ENCODE measurements at regions not wholly inside any gene's neighbourhood (a gene's known extent, or its start where the extent isn't known, plus 50 kb on each side); places are given as distances from the start of the nearest gene placed in this dataset.

DNA sequence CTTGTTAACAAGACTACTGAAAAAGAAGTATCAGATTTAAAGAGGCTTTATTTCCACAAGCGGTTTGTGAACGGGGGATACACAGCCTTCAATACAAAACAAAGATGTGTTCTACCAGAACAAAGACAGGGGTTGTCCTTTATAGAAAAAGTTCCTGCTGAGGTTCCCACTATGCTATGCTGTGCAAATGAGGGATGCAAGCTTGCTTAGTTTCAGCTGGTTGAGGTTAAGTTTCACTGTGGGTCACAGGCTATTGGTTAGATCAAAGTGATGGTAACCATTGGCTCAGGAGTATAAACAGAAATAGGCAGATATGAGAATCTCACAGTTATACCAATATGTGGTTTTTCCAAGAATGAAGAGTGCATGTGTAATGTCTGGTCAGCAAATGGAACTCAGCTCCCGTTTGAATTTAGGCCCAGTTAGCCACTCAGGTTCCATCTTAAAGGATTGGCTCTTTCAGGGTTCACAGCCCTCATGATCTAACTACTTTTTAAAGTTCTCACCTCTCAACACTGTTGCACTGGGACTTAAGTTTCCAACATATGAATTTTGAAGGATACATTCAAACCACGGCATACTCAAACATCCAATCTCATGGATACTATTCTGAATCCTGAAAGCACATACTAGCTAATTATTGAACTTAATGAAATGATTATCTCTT, 215.4 kb upstream of the DCN start:
- H3K36me3 ChIP-seq (ENCODE audit: insufficient read depth, insufficient read length, low read length) = no peaks in the 10 kb centered on the region
- H3K9ac ChIP-seq (ENCODE audit: insufficient read length, low read depth) = no peak overlapping the region
- H3K9me3 ChIP-seq (ENCODE audit: insufficient read depth, low read length) = peaks cover 21% of the 10 kb centered on the region; the same call in 1 of the 2 replicates
- H3K27me3 ChIP-seq (ENCODE audit: insufficient read depth, insufficient read length) = no peaks in the 10 kb centered on the region
- H3K4me3 ChIP-seq (ENCODE audit: insufficient read length, low read depth) = no peak overlapping the region
- no peak for DNase-seq (ENCODE audit: low read depth, low spot score)
- H3K4me1 ChIP-seq (ENCODE audit: insufficient read depth, insufficient read length) = no peaks in the 10 kb centered on the region
- TF ChIP-seq ZNF274 (IDR thresholded peaks at IDR 0.05; ENCODE audit: low read depth, low read length) (no peak), YY1 (IDR thresholded peaks at IDR 0.05; ENCODE audit: insufficient read depth, insufficient read length) (no peak), SUZ12 (IDR thresholded peaks at IDR 0.05; ENCODE audit: extremely low read depth, insufficient read depth, insufficient read length) (no peak)

DNA sequence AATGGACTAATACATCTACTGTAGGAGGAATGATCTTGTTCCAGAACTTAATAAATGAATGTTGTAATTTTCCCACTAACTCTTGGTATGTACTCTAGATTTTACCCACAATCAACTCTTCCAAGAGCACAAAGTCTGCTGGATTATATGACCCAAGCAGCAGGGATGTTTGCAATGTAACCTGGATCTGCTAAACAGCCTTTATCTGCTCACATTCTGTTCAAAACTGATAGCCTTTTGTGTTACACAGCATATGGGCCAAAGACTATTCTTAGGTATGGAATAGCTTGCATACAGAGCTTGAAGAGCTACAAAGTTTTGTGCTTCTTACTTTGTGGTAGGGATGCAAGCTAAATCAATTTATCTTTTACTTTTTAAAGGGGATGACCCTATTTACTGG, 213.7 kb upstream of the DCN start:
- peaks cover 31% of the 10 kb centered on the region; the same call in 1 of the 2 replicates for H3K9me3 ChIP-seq (ENCODE audit: insufficient read depth, low read length)
- no peak for DNase-seq (ENCODE audit: low read depth, low spot score)
- no peaks in the 10 kb centered on the region for H3K4me1 ChIP-seq (ENCODE audit: insufficient read depth, insufficient read length)
- H3K27me3 ChIP-seq (ENCODE audit: insufficient read depth, insufficient read length) = no peaks in the 10 kb centered on the region
- TF ChIP-seq ZNF274 (IDR thresholded peaks at IDR 0.05; ENCODE audit: low read depth, low read length) (no peak), SUZ12 (IDR thresholded peaks at IDR 0.05; ENCODE audit: extremely low read depth, insufficient read depth, insufficient read length) (no peak)
- H3K4me3 ChIP-seq (ENCODE audit: insufficient read length, low read depth) = no peak overlapping the region
- H3K9ac ChIP-seq (ENCODE audit: insufficient read length, low read depth) = no peak overlapping the region
- H3K36me3 ChIP-seq (ENCODE audit: insufficient read depth, insufficient read length, low read length) = no peaks in the 10 kb centered on the region

DNA sequence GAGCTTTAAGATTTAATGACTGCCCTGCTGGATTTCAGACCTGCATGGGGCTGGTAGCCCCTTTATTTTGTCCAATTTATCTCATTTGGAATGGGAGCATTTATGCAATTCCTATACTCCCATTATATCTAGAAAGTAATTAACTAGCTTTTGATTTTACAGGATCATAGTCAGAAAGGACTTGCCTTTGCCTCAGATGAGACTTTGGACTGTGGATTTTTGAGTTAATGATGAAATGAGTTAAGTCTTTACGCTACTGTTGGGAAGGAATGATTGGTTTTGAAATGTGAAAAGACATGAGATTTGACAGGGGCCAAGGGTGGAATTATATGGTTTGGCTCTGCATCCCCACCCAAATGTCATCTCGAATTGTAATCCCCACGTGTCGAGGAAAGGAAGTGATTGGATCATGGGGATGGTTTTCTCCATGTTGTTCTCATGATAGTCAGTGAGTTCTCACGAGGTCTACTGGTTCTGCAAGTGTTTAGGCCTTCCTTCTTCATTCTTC, 213.1 kb upstream of the DCN start:
- no peak overlapping the region for H3K4me3 ChIP-seq (ENCODE audit: insufficient read length, low read depth)
- peaks cover 31% of the 10 kb centered on the region; the same call in 1 of the 2 replicates for H3K9me3 ChIP-seq (ENCODE audit: insufficient read depth, low read length)

DNA sequence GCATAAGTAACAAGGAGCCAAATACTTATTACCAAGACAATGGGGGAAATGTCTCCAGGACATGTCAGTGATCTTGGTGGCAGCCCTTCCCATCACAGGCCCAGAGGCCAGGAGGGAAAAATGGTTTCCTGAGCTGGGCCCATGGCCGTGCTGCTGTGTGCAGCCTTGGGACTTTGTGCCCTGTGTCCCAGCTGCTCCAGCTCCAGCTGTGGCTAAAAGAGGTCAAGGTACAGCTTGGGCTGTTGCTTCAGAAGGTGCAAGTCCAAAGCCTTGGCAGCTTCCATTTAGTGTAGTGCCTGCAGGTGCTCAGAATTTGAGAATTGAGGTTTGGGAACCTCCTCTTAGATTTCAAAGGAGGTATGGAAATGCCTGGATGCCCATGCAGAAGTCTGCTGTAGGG, 212.3 kb upstream of the DCN start:
- H3K9ac ChIP-seq (ENCODE audit: insufficient read length, low read depth) = no peak overlapping the region
- H3K4me1 ChIP-seq (ENCODE audit: insufficient read depth, insufficient read length) = no peaks in the 10 kb centered on the region
- no peaks in the 10 kb centered on the region for H3K27me3 ChIP-seq (ENCODE audit: insufficient read depth, insufficient read length)
- TF ChIP-seq SUZ12 (IDR thresholded peaks at IDR 0.05; ENCODE audit: extremely low read depth, insufficient read depth, insufficient read length) (no peak), ZNF274 (IDR thresholded peaks at IDR 0.05; ENCODE audit: low read depth, low read length) (no peak), YY1 (IDR thresholded peaks at IDR 0.05; ENCODE audit: insufficient read depth, insufficient read length) (no peak)
- DNase-seq (ENCODE audit: low read depth, low spot score) = no peak
- H3K4me3 ChIP-seq (ENCODE audit: insufficient read length, low read depth) = no peak overlapping the region
- H3K9me3 ChIP-seq (ENCODE audit: insufficient read depth, low read length) = peaks cover 31% of the 10 kb centered on the region; the same call in 1 of the 2 replicates
- no peaks in the 10 kb centered on the region for H3K36me3 ChIP-seq (ENCODE audit: insufficient read depth, insufficient read length, low read length)

More for the DNA sequence above, 213.1 kb upstream of the DCN start:
- no peak overlapping the region for H3K9ac ChIP-seq (ENCODE audit: insufficient read length, low read depth)
- H3K36me3 ChIP-seq (ENCODE audit: insufficient read depth, insufficient read length, low read length) = no peaks in the 10 kb centered on the region
- H3K4me1 ChIP-seq (ENCODE audit: insufficient read depth, insufficient read length) = no peaks in the 10 kb centered on the region
- TF ChIP-seq SUZ12 (IDR thresholded peaks at IDR 0.05; ENCODE audit: extremely low read depth, insufficient read depth, insufficient read length) (no peak), ZNF274 (IDR thresholded peaks at IDR 0.05; ENCODE audit: low read depth, low read length) (no peak), YY1 (IDR thresholded peaks at IDR 0.05; ENCODE audit: insufficient read depth, insufficient read length) (no peak)
- DNase-seq (ENCODE audit: low read depth, low spot score) = no peak
- no peaks in the 10 kb centered on the region for H3K27me3 ChIP-seq (ENCODE audit: insufficient read depth, insufficient read length)

DNA sequence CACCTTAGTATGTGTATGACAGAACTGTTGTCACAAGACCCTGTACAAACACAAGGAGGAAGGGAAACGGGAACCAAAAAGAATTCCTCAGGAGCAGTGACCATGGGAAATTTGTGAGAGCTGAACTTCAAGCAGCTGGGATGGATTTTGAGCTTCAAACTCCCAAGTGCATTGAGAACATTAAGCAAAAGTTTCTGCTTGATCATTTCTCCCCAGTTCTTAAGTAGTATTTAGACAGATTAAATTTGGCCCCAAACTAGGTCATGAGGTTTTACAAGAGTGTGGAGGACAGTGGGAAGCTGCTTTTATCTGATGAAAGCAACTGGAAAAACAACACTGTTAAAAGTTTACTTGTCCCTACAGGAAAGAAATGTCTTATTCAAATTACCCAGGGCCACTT, 206.0 kb upstream of the DCN start:
- H3K9ac ChIP-seq (ENCODE audit: insufficient read length, low read depth) = no peak overlapping the region
- no peaks in the 10 kb centered on the region for H3K36me3 ChIP-seq (ENCODE audit: insufficient read depth, insufficient read length, low read length)
- TF ChIP-seq YY1 (IDR thresholded peaks at IDR 0.05; ENCODE audit: insufficient read depth, insufficient read length) (no peak), SUZ12 (IDR thresholded peaks at IDR 0.05; ENCODE audit: extremely low read depth, insufficient read depth, insufficient read length) (no peak), ZNF274 (IDR thresholded peaks at IDR 0.05; ENCODE audit: low read depth, low read length) (no peak)
- no peak for DNase-seq (ENCODE audit: low read depth, low spot score)
- no peaks in the 10 kb centered on the region for H3K27me3 ChIP-seq (ENCODE audit: insufficient read depth, insufficient read length)
- H3K9me3 ChIP-seq (ENCODE audit: insufficient read depth, low read length) = peaks cover 14% of the 10 kb centered on the region; the same call in 1 of the 2 replicates
- no peak overlapping the region for H3K4me3 ChIP-seq (ENCODE audit: insufficient read length, low read depth)
- no peaks in the 10 kb centered on the region for H3K4me1 ChIP-seq (ENCODE audit: insufficient read depth, insufficient read length)

DNA sequence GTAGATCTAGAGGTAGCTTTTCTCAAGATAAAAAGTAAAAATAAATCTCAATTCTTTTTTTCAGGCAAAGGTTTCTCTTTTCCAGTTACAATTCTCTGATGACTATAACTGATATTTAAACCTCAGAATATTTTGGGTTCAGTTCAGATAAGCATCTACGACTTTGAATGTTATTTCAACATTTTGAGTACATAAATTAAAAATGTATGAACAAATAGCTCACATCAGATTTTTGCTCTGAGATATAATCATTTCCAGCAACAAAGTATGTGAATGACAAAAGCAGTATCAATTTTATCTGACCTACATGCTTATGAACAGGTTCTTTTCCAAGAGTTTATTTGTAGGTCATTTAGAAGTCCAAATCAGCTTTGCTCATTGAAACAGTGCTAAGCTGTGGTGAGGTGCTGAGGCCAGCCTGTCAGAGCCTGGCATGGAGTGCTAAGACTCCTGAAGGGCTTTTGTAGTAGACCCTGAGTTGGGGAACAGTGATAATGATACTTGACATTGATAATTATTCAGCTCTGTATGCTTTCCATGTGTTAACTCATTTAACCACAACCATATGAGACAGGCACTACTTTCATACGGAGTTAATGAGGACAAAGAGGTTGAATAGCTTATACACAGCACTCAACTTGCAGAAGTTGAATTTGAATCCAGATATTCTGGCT, 205.0 kb upstream of the DCN start:
- Histone ChIP-seq H3K4me3 (ENCODE audit: insufficient read length, low read depth) (no peak overlapping the region), H3K4me1 (ENCODE audit: insufficient read depth, insufficient read length) (no peaks in the 10 kb centered on the region), H3K9ac (ENCODE audit: insufficient read length, low read depth) (no peak overlapping the region), H3K9me3 (ENCODE audit: insufficient read depth, low read length) (peaks cover 12% of the 10 kb centered on the region; the same call in 1 of the 2 replicates), H3K36me3 (ENCODE audit: insufficient read depth, insufficient read length, low read length) (no peaks in the 10 kb centered on the region), H3K27me3 (ENCODE audit: insufficient read depth, insufficient read length) (no peaks in the 10 kb centered on the region)
- DNase-seq (ENCODE audit: low read depth, low spot score) = no peak
- TF ChIP-seq SUZ12 (IDR thresholded peaks at IDR 0.05; ENCODE audit: extremely low read depth, insufficient read depth, insufficient read length) = no peak
- TF ChIP-seq YY1 (IDR thresholded peaks at IDR 0.05; ENCODE audit: insufficient read depth, insufficient read length) = no peak
- TF ChIP-seq ZNF274 (IDR thresholded peaks at IDR 0.05; ENCODE audit: low read depth, low read length) = no peak

DNA sequence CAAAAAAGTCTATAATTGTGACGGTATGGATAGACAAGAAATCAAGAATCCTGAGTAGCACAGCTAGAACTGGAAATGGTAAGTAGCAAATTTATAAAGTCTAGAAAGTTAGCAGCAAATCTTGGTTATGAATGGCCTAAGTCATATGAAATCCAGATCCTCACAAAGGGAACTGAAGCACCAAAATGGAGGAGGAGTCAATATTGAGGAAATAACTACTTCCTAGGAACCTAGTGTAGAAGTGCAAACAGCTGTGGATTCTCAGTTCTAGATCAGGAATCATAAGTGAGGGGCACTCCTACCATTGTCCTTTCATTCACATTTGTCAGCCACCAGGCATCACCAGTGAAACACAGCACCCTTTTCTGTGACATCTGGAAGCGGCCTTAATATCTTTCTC, 202.2 kb upstream of the DCN start:
- Histone ChIP-seq H3K4me3 (ENCODE audit: insufficient read length, low read depth) (no peak overlapping the region), H3K9ac (ENCODE audit: insufficient read length, low read depth) (no peak overlapping the region), H3K4me1 (ENCODE audit: insufficient read depth, insufficient read length) (no peaks in the 10 kb centered on the region), H3K9me3 (ENCODE audit: insufficient read depth, low read length) (0 out of 2 replicates have a peak, but pooled peaks cover 5% of the 10 kb centered on the region), H3K36me3 (ENCODE audit: insufficient read depth, insufficient read length, low read length) (no peaks in the 10 kb centered on the region), H3K27me3 (ENCODE audit: insufficient read depth, insufficient read length) (no peaks in the 10 kb centered on the region)
- DNase-seq (ENCODE audit: low read depth, low spot score) = no peak
- TF ChIP-seq YY1 (IDR thresholded peaks at IDR 0.05; ENCODE audit: insufficient read depth, insufficient read length) = no peak
- no peak for TF ChIP-seq ZNF274 (IDR thresholded peaks at IDR 0.05; ENCODE audit: low read depth, low read length)
- TF ChIP-seq SUZ12 (IDR thresholded peaks at IDR 0.05; ENCODE audit: extremely low read depth, insufficient read depth, insufficient read length) = no peak
